ENCODE measurements at regions not wholly inside any gene's neighbourhood (a gene's known extent, or its start where the extent isn't known, plus 50 kb on each side); places are given as distances from the start of the nearest gene placed in this dataset.

GRCh38 chr4:84319124-84319523 lies 180.0 kb downstream of the NKX6-1 start:
- TF ChIP-seq CTCF (IDR thresholded peaks at IDR 0.05 in 4 of 5, conservative IDR thresholded peaks at IDR 0.05 in 1 of 5), result no peak
- TF ChIP-seq POLR2A (IDR thresholded peaks at IDR 0.05), result no peak
